Ishikawa (cell line): ENCODE measurements at regions not wholly inside any gene's neighbourhood (a gene's known extent, or its start where the extent isn't known, plus 50 kb on each side); places are given as distances from the start of the nearest gene placed in this dataset.

Experiments
- CEBPB ChIP-seq: IDR thresholded peaks from 2 replicates; pipeline ENCODE4 v1.6.1; 2012
- CREB1 ChIP-seq: IDR thresholded peaks from 2 replicates; pipeline ENCODE4 v1.6.1; 2012; ENCODE audit warnings: low read depth
- EGR1 ChIP-seq: IDR thresholded peaks from 2 replicates; pipeline ENCODE4 v1.6.1; 2012
- EP300 ChIP-seq: IDR thresholded peaks from 2 replicates; pipeline ENCODE4 v1.6.1; 2012; ENCODE audit warnings: borderline replicate concordance
- FOXM1 ChIP-seq: IDR thresholded peaks from 2 replicates; pipeline ENCODE4 v1.6.1; 2012; ENCODE audit warnings: low read depth, borderline replicate concordance
- NFIC ChIP-seq: IDR thresholded peaks from 2 replicates; pipeline ENCODE4 v1.6.1; 2012
- RAD21 ChIP-seq: IDR thresholded peaks from 2 replicates; pipeline ENCODE4 v1.6.1; 2012; ENCODE audit warnings: low read depth
- TAF1 ChIP-seq: IDR thresholded peaks from 2 replicates; pipeline ENCODE4 v1.6.1; 2012; ENCODE audit warnings: low read depth, mild to moderate bottlenecking
- TCF12 ChIP-seq: IDR thresholded peaks from 2 replicates; pipeline ENCODE4 v1.6.1; 2012; ENCODE audit warnings: low read depth
- TEAD4 ChIP-seq: IDR thresholded peaks from 2 replicates; pipeline ENCODE4 v1.6.1; 2012
- YY1 ChIP-seq: IDR thresholded peaks from 2 replicates; pipeline ENCODE4 v1.6.1; 2012; ENCODE audit warnings: low read depth
- ZBTB7A ChIP-seq: IDR thresholded peaks from 2 replicates; pipeline ENCODE4 v1.6.1; 2012; ENCODE audit warnings: low read depth
- TF ChIP-seq, protein P1 (sequence below): IDR thresholded peaks from 2 replicates; pipeline ENCODE4 v1.6.1; 2012
- TF ChIP-seq, protein P2 (sequence below): IDR thresholded peaks from 2 replicates; pipeline ENCODE4 v1.6.1; 2012
- TF ChIP-seq, protein P3 (sequence below): IDR thresholded peaks from 2 replicates; pipeline ENCODE4 v1.6.1; 2012; ENCODE audit warnings: low read depth, mild to moderate bottlenecking

DNA sequence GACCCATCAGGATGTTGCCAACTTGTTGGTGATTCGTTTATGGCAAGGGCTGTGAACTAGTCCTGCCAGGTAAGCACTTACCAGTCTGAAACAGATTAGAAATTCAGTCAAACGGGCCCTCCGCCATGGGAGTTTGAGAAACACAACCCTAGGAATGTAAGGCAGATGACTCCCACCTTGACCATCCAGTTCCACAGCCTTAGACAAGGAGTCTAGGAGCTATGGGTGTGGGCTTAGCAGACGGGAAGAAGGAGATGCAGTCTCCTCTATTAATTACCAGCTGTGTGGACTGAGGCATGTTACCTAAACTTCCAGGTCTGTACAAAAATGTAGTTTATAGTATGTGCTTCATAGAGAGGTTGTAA lies 319.4 kb upstream of the NCKAP5 start:
- TF ChIP-seq TAF1 = no peak
- TF ChIP-seq FOXM1 = no peak
- TF ChIP-seq, protein P1, sequence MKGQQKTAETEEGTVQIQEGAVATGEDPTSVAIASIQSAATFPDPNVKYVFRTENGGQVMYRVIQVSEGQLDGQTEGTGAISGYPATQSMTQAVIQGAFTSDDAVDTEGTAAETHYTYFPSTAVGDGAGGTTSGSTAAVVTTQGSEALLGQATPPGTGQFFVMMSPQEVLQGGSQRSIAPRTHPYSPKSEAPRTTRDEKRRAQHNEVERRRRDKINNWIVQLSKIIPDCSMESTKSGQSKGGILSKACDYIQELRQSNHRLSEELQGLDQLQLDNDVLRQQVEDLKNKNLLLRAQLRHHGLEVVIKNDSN = no peak
- no peak for TF ChIP-seq CEBPB
- TF ChIP-seq, protein P2, sequence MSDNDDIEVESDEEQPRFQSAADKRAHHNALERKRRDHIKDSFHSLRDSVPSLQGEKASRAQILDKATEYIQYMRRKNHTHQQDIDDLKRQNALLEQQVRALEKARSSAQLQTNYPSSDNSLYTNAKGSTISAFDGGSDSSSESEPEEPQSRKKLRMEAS = no peak
- no peak for TF ChIP-seq CREB1
- no peak for TF ChIP-seq RAD21
- no peak for TF ChIP-seq EGR1

DNA sequence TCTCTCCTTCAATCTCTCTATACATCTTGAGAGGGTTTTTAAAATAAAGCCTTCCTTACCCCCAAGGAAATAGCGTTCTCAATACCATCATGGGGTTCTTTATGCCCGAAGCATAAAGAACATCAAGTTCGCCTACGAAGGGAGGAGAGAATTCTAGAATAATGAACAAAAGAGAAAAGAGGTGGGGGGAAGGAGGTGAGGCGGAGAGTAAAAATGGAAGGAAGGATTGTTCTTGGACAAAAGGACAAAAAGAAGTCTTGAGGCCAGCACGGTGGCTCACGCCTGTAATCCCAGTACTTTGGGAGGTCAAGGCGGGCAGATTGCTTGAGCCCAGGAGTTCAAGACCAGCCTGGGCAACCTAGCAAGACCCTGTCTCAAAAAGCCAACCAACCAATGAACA lies 319.8 kb upstream of the NCKAP5 start:
- TF ChIP-seq, protein P3, sequence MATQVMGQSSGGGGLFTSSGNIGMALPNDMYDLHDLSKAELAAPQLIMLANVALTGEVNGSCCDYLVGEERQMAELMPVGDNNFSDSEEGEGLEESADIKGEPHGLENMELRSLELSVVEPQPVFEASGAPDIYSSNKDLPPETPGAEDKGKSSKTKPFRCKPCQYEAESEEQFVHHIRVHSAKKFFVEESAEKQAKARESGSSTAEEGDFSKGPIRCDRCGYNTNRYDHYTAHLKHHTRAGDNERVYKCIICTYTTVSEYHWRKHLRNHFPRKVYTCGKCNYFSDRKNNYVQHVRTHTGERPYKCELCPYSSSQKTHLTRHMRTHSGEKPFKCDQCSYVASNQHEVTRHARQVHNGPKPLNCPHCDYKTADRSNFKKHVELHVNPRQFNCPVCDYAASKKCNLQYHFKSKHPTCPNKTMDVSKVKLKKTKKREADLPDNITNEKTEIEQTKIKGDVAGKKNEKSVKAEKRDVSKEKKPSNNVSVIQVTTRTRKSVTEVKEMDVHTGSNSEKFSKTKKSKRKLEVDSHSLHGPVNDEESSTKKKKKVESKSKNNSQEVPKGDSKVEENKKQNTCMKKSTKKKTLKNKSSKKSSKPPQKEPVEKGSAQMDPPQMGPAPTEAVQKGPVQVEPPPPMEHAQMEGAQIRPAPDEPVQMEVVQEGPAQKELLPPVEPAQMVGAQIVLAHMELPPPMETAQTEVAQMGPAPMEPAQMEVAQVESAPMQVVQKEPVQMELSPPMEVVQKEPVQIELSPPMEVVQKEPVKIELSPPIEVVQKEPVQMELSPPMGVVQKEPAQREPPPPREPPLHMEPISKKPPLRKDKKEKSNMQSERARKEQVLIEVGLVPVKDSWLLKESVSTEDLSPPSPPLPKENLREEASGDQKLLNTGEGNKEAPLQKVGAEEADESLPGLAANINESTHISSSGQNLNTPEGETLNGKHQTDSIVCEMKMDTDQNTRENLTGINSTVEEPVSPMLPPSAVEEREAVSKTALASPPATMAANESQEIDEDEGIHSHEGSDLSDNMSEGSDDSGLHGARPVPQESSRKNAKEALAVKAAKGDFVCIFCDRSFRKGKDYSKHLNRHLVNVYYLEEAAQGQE = no peak
- TF ChIP-seq NFIC = no peak
- no peak for TF ChIP-seq CREB1
- TF ChIP-seq YY1 = no peak

DNA sequence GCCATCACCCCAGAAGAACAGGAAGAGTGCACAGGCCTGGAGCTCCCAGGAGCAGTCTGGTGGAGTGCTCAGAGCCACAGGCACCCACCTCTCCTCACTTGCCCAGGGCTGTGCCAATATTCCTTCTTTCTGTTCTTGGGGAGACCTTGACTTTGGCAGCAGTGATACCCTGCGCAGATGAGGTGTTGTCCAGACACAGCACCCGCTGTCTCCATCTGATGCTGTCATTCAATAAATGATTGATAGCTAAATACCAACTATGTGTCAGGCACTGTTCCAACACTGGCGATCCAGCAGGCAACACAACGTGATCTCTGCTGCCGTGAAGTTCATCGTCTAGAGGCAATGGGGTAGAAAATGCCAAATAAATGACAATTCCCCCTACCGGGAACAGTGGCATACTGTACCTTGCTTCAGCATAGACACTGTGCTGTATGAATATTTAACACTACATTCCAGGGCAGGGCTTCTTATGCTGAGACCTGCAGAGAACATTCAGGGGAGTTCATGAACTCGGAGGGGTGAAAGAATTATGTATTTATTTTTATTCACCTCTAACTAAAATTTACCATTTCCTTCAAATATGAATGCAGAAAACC lies 320.5 kb upstream of the NCKAP5 start:
- TF ChIP-seq TCF12 = no peak
- no peak for TF ChIP-seq RAD21
- TF ChIP-seq CREB1 = no peak
- TF ChIP-seq EGR1 = no peak
- no peak for TF ChIP-seq FOXM1
- TF ChIP-seq EP300 = no peak
- no peak for TF ChIP-seq ZBTB7A
- no peak for TF ChIP-seq YY1
- no peak for TF ChIP-seq NFIC
- no peak for TF ChIP-seq TEAD4
- TF ChIP-seq, protein P1 = no peak
- TF ChIP-seq CEBPB = no peak
- no peak for TF ChIP-seq TAF1
- TF ChIP-seq, protein P2 = no peak
- TF ChIP-seq, protein P3 = no peak

DNA sequence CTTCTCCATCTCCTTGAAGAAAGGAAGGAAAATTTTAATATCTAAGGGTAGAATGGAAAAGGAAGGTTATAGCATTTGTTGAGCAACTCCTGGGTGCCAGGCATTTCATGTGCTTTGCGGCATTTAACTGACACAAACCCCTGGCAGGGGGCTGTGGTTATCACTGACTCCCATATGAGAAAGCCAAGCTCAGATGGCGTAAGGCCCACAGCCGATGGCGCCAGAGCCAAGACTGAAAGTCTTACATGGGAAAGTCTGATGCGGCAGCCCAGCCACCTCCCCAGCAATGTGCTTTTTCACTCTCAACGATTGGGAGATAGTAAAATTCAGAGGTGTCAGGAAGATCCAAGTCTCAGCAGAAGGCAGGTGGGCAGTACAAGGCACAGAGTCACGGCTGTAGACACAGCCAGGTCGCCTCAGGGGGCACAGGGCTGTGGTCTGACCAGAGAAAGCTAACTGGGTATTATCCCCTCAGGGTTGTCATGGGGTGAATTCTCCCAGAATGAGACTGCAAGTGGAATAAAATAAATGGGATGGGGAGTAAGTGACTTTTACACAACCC lies 324.2 kb upstream of the NCKAP5 start:
- TF ChIP-seq RAD21 = no peak
- no peak for TF ChIP-seq CREB1

DNA sequence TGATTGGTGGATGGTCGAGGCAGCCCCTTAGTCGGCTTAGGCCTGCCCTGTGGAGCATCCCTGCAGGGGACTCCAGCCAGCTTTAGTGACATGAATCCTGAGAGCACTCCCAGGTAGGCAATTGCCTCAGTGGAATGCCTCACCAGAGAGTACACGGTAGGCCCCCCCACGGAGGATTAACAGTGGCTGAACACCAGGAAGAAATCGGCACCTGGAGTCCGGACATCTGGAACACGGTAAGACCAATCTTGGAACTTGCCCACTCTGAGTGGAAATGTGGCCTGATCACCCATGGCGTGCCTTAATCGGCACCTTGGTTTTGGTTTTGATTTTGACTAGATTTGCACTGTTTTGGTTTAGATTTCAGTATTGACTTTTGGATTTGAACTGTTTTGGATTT lies 326.2 kb upstream of the NCKAP5 start:
- TF ChIP-seq, protein P1 = no peak
- TF ChIP-seq NFIC = no peak
- TF ChIP-seq TCF12 = no peak
- TF ChIP-seq CEBPB = no peak
- TF ChIP-seq, protein P3 = no peak
- TF ChIP-seq, protein P2 = no peak
- no peak for TF ChIP-seq CREB1
- TF ChIP-seq TAF1 = no peak
- TF ChIP-seq EGR1 = no peak
- TF ChIP-seq FOXM1 = no peak
- TF ChIP-seq EP300 = no peak
- no peak for TF ChIP-seq TEAD4
- no peak for TF ChIP-seq YY1
- no peak for TF ChIP-seq RAD21
- no peak for TF ChIP-seq ZBTB7A
